GM21576 (cell line): ENCODE measurements at regions not wholly inside any gene's neighbourhood (a gene's known extent, or its start where the extent isn't known, plus 50 kb on each side); places are given as distances from the start of the nearest gene placed in this dataset.

Source experiments
- ATAC-seq: cut with Tn5 transposase; IDR thresholded peaks from one replicate; pipeline ENCODE4 v1.9.1; 2021; ENCODE audit warnings: mild to moderate bottlenecking, moderate library complexity; ENCODE audit not compliant: unreplicated experiment

- ATAC-seq, result no peak
Measured at GRCh38 chr1:192038567-192038966, 119.7 kb upstream of the RGS18 start.

GRCh38 chr1:192045131-192045530, 113.1 kb upstream of the RGS18 start:
- no peak for ATAC-seq

GRCh38 chr1:192053531-192053971, 104.7 kb upstream of the RGS18 start:
- no peak for ATAC-seq

GRCh38 chr1:192057766-192058165, 100.5 kb upstream of the RGS18 start:
- no peak for ATAC-seq

GRCh38 chr1:192059407-192059806, 98.9 kb upstream of the RGS18 start:
- ATAC-seq, result no peak

GRCh38 chr1:192061556-192061955, 96.7 kb upstream of the RGS18 start:
- no peak for ATAC-seq

- ATAC-seq, result no peak
Measured at GRCh38 chr1:192065087-192065486, 93.2 kb upstream of the RGS18 start.

GRCh38 chr1:192066202-192066601, 92.1 kb upstream of the RGS18 start:
- no peak for ATAC-seq

- ATAC-seq, result no peak
Measured at GRCh38 chr1:192067360-192067759, 90.9 kb upstream of the RGS18 start.

GRCh38 chr1:192070213-192070612, 88.0 kb upstream of the RGS18 start:
- ATAC-seq, result no peak

GRCh38 chr1:192080684-192081083, 77.6 kb upstream of the RGS18 start:
- ATAC-seq, result no peak

GRCh38 chr1:192081359-192081758, 76.9 kb upstream of the RGS18 start:
- no peak for ATAC-seq

- no peak for ATAC-seq
Measured at GRCh38 chr1:192086644-192087043, 71.6 kb upstream of the RGS18 start.

- no peak for ATAC-seq
Measured at GRCh38 chr1:192087334-192087733, 70.9 kb upstream of the RGS18 start.

- ATAC-seq, result no peak
Measured at GRCh38 chr1:192088496-192088895, 69.8 kb upstream of the RGS18 start.

GRCh38 chr1:192098001-192098400, 60.3 kb upstream of the RGS18 start:
- no peak for ATAC-seq

GRCh38 chr1:192099328-192099727, 58.9 kb upstream of the RGS18 start:
- no peak for ATAC-seq

- ATAC-seq, result no peak
Measured at GRCh38 chr1:192100686-192101468, 57.4 kb upstream of the RGS18 start.

GRCh38 chr1:192104128-192104527, 54.1 kb upstream of the RGS18 start:
- no peak for ATAC-seq

GRCh38 chr1:192104852-192105251, 53.4 kb upstream of the RGS18 start:
- no peak for ATAC-seq

- ATAC-seq, result no peak
Measured at GRCh38 chr1:192108161-192108560, 50.1 kb upstream of the RGS18 start.
